Activated naive CD4-positive, alpha-beta T cell treated with anti-CD3 and anti-CD28 coated beads for 36 hours (primary cell): ENCODE measurements at regions not wholly inside any gene's neighbourhood (a gene's known extent, or its start where the extent isn't known, plus 50 kb on each side); places are given as distances from the start of the nearest gene placed in this dataset.

ENCODE experiments used
- CTCF ChIA-PET: fragments of 350-600 bp; sonication (Branson Sonifier 250); formaldehyde crosslinking; loops from one replicate; lab custom pipeline; 2021; ENCODE audit warnings: antibody characterized with exemption; lab: Charles Lee
- DNase-seq: peaks from one replicate; pipeline ENCODE4 v3.0.0-alpha.2; 2020
- H3K27ac Mint-ChIP-seq: one replicate; pipeline ENCODE4 v1.8.0; 2021; ENCODE audit warnings: mild to moderate bottlenecking, mixed read lengths
- H3K27me3 Mint-ChIP-seq: one replicate; pipeline ENCODE4 v1.8.0; 2021; ENCODE audit warnings: low read depth, mixed read lengths
- H3K36me3 Mint-ChIP-seq: one replicate; pipeline ENCODE4 v1.8.0; 2021; ENCODE audit warnings: low read depth, mixed read lengths
- H3K4me1 Mint-ChIP-seq: one replicate; pipeline ENCODE4 v1.8.0; 2021; ENCODE audit warnings: low read depth, mixed read lengths
- H3K4me3 Mint-ChIP-seq: one replicate; pipeline ENCODE4 v1.8.0; 2021; ENCODE audit warnings: mild to moderate bottlenecking, moderate library complexity, mixed read lengths
- H3K9me3 Mint-ChIP-seq: one replicate; pipeline ENCODE4 v1.8.0; 2021; ENCODE audit warnings: mixed read lengths
- intact Hi-C: fragments of 100-400 bp; cut with micrococcal nuclease; formaldehyde crosslinking; loops from one replicate; pipeline ENCODE4 v1.15.1; 2023

- Mint-ChIP-seq H3K4me3 (no peak overlapping the region), H3K36me3 (no peaks in the 10 kb centered on the region), H3K27ac (no peak overlapping the region), H3K27me3 (no peaks in the 10 kb centered on the region), H3K4me1 (no peaks in the 10 kb centered on the region), H3K9me3 (no peaks in the 10 kb centered on the region)
- intact Hi-C loops = no loop called here
- DNase-seq = no peak
- CTCF ChIA-PET = no interaction called here
Measured at GRCh38 chr6:22653980-22654610, 84.7 kb downstream of the HDGFL1 start.

GRCh38 chr6:22656706-22657351, 87.5 kb downstream of the HDGFL1 start:
- intact Hi-C loops = no loop called here
- no peaks in the 10 kb centered on the region for H3K36me3 Mint-ChIP-seq
- CTCF ChIA-PET = interaction anchor here (0.8 kb wide), 1 partner anchor 57 kb away, joined by 3 read pairs; no protein-coding TSS in a partner anchor
- DNase-seq = no peak
- no peak overlapping the region for H3K4me3 Mint-ChIP-seq
- no peaks in the 10 kb centered on the region for H3K9me3 Mint-ChIP-seq
- H3K4me1 Mint-ChIP-seq = no peaks in the 10 kb centered on the region
- H3K27ac Mint-ChIP-seq = no peak overlapping the region
- H3K27me3 Mint-ChIP-seq = no peaks in the 10 kb centered on the region

GRCh38 chr6:22657352-22657980, 88.1 kb downstream of the HDGFL1 start:
- H3K4me3 Mint-ChIP-seq = no peak overlapping the region
- H3K9me3 Mint-ChIP-seq = no peaks in the 10 kb centered on the region
- CTCF ChIA-PET = interaction anchor here (0.8 kb wide), 1 partner anchor 56 kb away, joined by 3 read pairs; no protein-coding TSS in a partner anchor

GRCh38 chr6:22658183-22658582, 88.8 kb downstream of the HDGFL1 start:
- intact Hi-C loops = no loop called here

More at GRCh38 chr6:22657352-22657980, 88.1 kb downstream of the HDGFL1 start:
- H3K27me3 Mint-ChIP-seq = no peaks in the 10 kb centered on the region
- H3K4me1 Mint-ChIP-seq = no peaks in the 10 kb centered on the region
- no peak for DNase-seq
- H3K36me3 Mint-ChIP-seq = no peaks in the 10 kb centered on the region
- intact Hi-C loops = no loop called here
- H3K27ac Mint-ChIP-seq = no peak overlapping the region

GRCh38 chr6:22658934-22659333, 89.6 kb downstream of the HDGFL1 start:
- Mint-ChIP-seq H3K27ac (no peak overlapping the region), H3K4me1 (no peaks in the 10 kb centered on the region), H3K27me3 (no peaks in the 10 kb centered on the region), H3K9me3 (peaks cover 6% of the 10 kb centered on the region), H3K36me3 (no peaks in the 10 kb centered on the region), H3K4me3 (no peak overlapping the region)
- no peak for DNase-seq
- intact Hi-C loops = no loop called here
- CTCF ChIA-PET = interaction anchor here (0.6 kb wide), 1 partner anchor 16 kb away, joined by 3 read pairs; no protein-coding TSS in a partner anchor

More at GRCh38 chr6:22658183-22658582, 88.8 kb downstream of the HDGFL1 start:
- peaks cover 6% of the 10 kb centered on the region for H3K9me3 Mint-ChIP-seq
- H3K4me1 Mint-ChIP-seq = no peaks in the 10 kb centered on the region
- H3K27me3 Mint-ChIP-seq = no peaks in the 10 kb centered on the region
- H3K27ac Mint-ChIP-seq = no peak overlapping the region
- H3K36me3 Mint-ChIP-seq = no peaks in the 10 kb centered on the region
- CTCF ChIA-PET = no interaction called here
- H3K4me3 Mint-ChIP-seq = no peak overlapping the region
- DNase-seq = no peak

- Mint-ChIP-seq H3K36me3 (no peaks in the 10 kb centered on the region), H3K27ac (no peak overlapping the region), H3K4me1 (no peaks in the 10 kb centered on the region), H3K9me3 (peaks cover 6% of the 10 kb centered on the region), H3K4me3 (no peak overlapping the region), H3K27me3 (no peaks in the 10 kb centered on the region)
- CTCF ChIA-PET = no interaction called here
- no peak for DNase-seq
- intact Hi-C loops = no loop called here
Measured at GRCh38 chr6:22664968-22665367, 95.6 kb downstream of the HDGFL1 start.

GRCh38 chr6:22666021-22666420, 96.7 kb downstream of the HDGFL1 start:
- no peak overlapping the region for H3K27ac Mint-ChIP-seq
- DNase-seq = no peak
- peaks cover 6% of the 10 kb centered on the region for H3K9me3 Mint-ChIP-seq
- H3K4me3 Mint-ChIP-seq = no peak overlapping the region
- intact Hi-C loops = no loop called here
- no peaks in the 10 kb centered on the region for H3K4me1 Mint-ChIP-seq
- H3K27me3 Mint-ChIP-seq = no peaks in the 10 kb centered on the region
- no peaks in the 10 kb centered on the region for H3K36me3 Mint-ChIP-seq
- CTCF ChIA-PET = no interaction called here

GRCh38 chr6:22666586-22666985, 97.2 kb downstream of the HDGFL1 start:
- Mint-ChIP-seq H3K4me3 (no peak overlapping the region), H3K4me1 (no peaks in the 10 kb centered on the region), H3K9me3 (peaks cover 6% of the 10 kb centered on the region), H3K27me3 (no peaks in the 10 kb centered on the region), H3K27ac (no peak overlapping the region), H3K36me3 (no peaks in the 10 kb centered on the region)
- CTCF ChIA-PET = no interaction called here
- intact Hi-C loops = no loop called here
- no peak for DNase-seq

- Mint-ChIP-seq H3K27me3 (no peaks in the 10 kb centered on the region), H3K9me3 (peaks cover 2% of the 10 kb centered on the region), H3K27ac (no peak overlapping the region), H3K4me1 (no peaks in the 10 kb centered on the region), H3K36me3 (no peaks in the 10 kb centered on the region), H3K4me3 (no peak overlapping the region)
- no peak for DNase-seq
- intact Hi-C loops = no loop called here
- CTCF ChIA-PET = no interaction called here
Measured at GRCh38 chr6:22667855-22668254, 98.5 kb downstream of the HDGFL1 start.

- Mint-ChIP-seq H3K4me1 (no peaks in the 10 kb centered on the region), H3K9me3 (no peaks in the 10 kb centered on the region), H3K36me3 (no peaks in the 10 kb centered on the region), H3K27ac (no peak overlapping the region), H3K27me3 (no peaks in the 10 kb centered on the region), H3K4me3 (no peak overlapping the region)
- DNase-seq = no peak
- CTCF ChIA-PET = no interaction called here
- intact Hi-C loops = no loop called here
Measured at GRCh38 chr6:22668307-22668706, 98.9 kb downstream of the HDGFL1 start.

- H3K27ac Mint-ChIP-seq = no peak overlapping the region
- no peaks in the 10 kb centered on the region for H3K27me3 Mint-ChIP-seq
- no peaks in the 10 kb centered on the region for H3K36me3 Mint-ChIP-seq
- DNase-seq = no peak
- intact Hi-C loops = no loop called here
- no peaks in the 10 kb centered on the region for H3K4me1 Mint-ChIP-seq
- CTCF ChIA-PET = no interaction called here
- no peaks in the 10 kb centered on the region for H3K9me3 Mint-ChIP-seq
- no peak overlapping the region for H3K4me3 Mint-ChIP-seq
Measured at GRCh38 chr6:22668717-22669116, 99.4 kb downstream of the HDGFL1 start.

GRCh38 chr6:22670605-22671004, 101.2 kb downstream of the HDGFL1 start:
- CTCF ChIA-PET = no interaction called here
- no peaks in the 10 kb centered on the region for H3K9me3 Mint-ChIP-seq

GRCh38 chr6:22673474-22673873, 104.1 kb downstream of the HDGFL1 start:
- Mint-ChIP-seq H3K36me3 (no peaks in the 10 kb centered on the region), H3K9me3 (no peaks in the 10 kb centered on the region), H3K4me3 (no peak overlapping the region), H3K27ac (no peak overlapping the region), H3K27me3 (no peaks in the 10 kb centered on the region), H3K4me1 (no peaks in the 10 kb centered on the region)
- DNase-seq = no peak
- intact Hi-C loops = no loop called here
- CTCF ChIA-PET = no interaction called here

More at GRCh38 chr6:22670605-22671004, 101.2 kb downstream of the HDGFL1 start:
- H3K4me1 Mint-ChIP-seq = no peaks in the 10 kb centered on the region
- no peak overlapping the region for H3K4me3 Mint-ChIP-seq
- no peaks in the 10 kb centered on the region for H3K27me3 Mint-ChIP-seq
- intact Hi-C loops = no loop called here
- no peaks in the 10 kb centered on the region for H3K36me3 Mint-ChIP-seq
- DNase-seq = no peak
- no peak overlapping the region for H3K27ac Mint-ChIP-seq
